NCI-H345 (cell line): ENCODE measurements at regions not wholly inside any gene's neighbourhood (a gene's known extent, or its start where the extent isn't known, plus 50 kb on each side); places are given as distances from the start of the nearest gene placed in this dataset.

Experiments used
- DNase-seq: peaks from one replicate; lab custom pipeline; 2025; lab: John Stamatoyannopoulos, UW

DNA sequence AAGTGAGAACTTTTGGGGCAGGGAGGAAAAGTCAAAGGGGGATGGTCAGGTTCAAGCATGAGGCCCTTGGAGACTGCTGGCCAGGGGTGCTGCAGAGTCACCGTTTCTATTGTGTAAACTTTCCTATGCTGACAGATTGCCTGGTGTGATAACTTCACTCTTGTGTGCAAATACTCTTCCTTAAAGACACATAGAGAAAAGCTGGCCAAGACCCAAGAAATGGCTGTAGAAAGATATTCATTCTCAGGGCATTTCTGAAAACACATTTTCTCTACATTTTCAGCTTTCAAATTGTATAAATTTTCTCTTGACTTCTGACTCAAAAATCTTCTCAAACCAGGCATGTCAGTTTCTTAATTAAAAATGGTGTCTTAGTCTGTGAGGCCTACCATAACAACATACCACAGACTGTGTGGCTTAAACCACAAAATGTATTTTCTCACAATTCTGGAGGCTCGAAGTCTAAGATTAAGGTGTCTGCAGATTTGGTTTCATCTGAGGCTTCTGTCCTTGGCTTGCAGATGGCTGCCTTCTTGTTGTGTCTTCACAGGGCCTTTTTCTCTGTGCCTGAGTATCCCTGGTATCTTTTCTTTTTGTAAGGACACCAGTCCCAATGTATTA, 304.5 kb downstream of the KCNRG start:
- no peak for DNase-seq

DNA sequence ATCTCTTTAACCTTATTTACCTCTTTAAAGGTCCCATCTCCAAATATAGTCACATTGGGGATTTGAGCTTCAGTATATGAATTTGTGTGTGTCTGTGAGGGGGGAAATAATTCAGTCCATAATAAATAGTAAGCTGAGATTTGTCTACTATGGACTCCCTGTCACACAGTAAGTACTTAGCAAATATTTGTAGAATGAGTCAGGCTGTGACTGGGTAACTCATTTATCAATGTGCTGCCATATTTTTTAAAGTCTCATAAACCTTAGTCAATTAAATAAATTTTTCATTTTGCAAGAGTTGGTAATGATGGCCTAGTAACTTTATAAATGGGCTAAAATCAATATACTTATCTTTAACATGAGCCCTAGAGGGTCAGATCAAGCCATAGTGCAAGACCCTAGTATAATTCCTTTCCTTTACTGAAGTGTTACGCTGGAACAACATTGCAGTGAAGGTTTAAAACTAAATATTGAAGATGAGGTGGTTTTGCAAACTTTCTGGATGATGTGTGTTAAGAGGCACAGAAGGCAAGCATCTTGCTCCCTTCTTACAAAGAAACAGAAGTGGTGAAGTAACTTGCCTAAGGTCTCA, 305.1 kb downstream of the KCNRG start:
- no peak for DNase-seq

DNA sequence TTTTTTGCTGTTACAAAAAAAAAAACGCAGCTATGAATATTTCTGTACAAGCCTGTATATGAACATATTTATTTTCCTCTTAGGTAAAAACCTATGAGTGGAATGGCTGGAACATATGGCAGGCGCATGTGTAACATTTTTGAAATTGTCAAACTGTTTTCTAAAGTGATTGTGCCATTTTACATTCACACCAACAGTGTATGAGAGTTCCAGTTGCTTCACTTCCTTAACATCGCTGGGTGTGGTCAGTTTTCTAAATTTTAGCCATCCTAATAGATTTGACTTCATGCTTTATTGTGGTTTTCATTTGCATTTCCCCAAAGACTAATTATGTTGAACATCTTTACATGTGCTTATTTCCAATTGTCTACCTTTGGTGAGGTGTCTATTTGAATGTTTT, 306.8 kb downstream of the KCNRG start:
- no peak for DNase-seq

DNA sequence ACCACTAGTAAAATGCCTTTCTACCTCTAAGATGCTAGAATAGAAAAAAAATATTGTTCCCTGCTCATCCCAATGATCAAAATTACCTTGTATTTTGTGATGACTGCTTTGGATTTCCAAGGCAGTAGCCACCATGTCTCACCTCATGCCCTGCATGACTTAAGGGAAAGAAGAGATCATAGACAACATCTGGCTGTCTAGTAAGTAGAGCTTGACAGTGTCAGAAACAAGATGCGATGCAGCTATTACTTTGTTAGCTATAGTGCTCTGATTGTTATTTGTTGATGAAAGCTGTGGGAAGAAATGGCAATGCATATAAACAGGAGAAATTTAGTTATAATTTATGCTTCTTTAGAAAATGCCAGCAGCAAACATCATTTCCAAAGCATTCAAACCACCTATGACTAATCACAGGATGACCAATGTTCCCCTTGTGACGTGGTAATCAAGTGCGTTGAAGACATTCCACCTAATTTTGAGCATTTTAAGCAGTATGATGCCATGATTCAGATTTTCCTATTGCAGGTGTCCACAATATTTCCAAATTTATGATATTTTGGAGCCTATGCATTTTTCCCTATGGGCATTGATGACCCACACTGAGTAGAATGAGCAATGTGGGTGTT, 308.3 kb downstream of the KCNRG start:
- no peak for DNase-seq

DNA sequence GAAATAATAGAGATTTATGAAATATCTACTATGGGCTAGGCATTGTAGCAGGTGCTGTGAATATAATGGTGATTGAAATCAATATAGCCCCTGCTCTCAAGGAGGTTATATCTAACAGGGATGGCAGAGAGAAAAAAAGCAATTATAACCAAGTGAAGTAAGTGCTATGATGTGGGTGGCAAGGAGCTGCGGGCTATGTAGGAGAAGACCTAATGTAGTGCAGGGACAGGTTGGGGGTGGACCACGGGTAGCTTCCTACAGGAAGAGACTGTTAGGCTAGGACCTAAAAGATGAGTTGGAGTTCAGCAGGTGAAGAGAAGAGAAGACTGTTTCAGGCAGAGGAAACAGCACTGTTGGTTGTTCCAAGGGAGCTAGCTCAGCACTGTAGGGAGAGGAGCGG, 311.0 kb downstream of the KCNRG start:
- no peak for DNase-seq

DNA sequence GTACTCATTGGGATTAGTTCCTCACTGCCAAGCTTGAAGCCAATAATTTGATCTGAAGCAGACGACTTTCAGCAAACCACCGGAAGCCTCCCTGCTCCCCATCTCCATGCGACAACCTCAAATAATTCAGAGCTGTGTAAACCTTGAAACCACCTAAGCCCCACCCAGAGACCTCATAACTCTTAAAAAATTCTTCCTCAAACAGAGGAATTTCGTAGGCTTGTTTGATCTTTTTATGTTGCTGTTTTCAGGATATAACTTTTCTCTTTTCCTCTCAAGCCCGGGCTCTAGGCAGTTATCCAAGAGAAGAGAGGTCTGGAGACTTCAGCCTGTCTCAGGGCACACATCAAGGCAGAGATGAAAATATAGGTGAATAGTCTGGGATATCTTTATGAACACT, 311.6 kb downstream of the KCNRG start:
- DNase-seq, result no peak

DNA sequence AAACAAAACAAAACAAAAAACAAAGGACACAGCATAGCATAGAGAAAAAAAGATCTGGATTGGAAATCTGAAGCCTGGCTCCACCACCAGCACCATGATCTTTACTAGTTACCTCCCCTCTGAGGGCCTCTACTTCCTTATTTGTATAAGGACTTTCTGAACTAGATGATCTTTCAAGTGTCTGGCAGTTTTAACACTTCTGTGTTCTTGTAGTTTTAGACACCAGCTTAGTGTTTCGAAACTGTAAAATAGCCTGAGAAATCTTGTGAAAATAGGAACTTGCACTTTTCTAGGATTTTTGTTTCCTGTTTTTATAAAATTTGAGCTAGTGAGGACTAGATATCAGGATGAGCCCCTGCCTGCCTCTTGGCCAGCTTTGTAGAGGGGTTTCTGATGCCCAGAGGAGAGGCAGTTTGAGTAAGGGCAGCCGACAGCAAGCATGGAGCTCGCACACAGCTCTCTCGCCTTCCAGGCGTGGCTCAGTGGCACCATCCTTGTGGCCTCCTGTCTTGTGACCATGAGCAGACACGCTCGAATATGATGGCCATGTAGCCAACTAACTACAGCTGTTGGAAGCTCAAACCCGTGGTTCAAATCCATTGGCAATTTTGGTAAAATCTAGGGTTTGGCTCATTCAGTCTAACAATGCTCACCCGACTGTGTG, 319.0 kb downstream of the KCNRG start:
- DNase-seq, result no peak

DNA sequence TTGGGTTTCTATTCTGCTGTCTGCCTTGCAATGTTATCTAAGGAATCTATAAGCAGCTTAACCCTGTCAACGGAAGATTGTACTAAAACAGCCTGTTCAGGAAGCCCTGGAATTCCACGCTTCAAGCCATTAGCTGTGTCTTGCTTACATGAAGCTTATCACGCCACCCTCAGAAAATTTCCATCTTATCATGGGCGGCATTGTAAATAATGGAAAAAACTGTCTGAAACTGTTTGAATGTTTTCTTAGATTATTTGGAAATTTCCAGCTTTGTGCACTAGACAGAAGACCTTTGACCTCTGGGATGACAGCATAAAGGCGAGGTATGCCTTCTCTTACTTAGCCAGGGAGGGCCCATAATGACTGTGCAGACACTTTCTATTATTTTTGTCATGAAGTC, 319.7 kb downstream of the KCNRG start:
- DNase-seq, result no peak

DNA sequence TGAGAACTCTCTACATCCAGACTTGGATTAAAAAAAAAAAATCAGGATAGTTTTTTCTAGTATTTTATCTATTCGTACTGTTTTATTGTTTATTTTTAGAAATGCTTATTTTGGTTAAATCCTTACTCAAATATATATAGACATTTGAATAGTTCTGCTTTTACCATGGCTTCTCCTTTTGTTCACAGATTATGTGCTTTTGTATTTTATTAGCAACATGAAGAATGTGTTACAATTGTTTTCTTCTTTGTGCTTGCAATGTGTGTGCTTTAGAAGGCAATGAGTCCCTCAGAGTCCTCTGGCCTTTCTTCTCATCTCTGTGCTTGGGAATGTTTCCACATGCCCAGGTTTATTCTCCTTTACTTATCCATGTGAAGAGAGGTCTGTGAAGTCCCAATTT, 324.0 kb downstream of the KCNRG start:
- DNase-seq, result no peak

DNA sequence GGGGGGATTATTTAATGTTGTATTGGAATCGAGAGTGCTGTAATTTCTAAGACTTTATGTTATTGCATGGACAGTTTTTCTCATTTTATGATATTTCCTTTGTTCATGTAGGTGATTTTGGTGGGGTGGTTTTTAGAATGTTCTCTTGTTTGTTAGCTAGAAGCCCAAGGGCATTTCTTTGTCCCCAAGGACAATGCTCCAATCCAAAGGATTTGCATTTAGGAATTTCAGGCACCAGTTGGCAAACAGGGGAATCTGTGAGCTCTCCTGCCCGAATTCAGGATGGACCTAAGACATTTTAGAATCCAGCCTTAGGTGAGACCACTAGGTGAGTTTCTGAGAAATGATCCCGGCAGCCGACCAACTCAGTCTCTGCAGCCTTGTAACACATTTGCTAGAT, 324.9 kb downstream of the KCNRG start:
- DNase-seq, result no peak

DNA sequence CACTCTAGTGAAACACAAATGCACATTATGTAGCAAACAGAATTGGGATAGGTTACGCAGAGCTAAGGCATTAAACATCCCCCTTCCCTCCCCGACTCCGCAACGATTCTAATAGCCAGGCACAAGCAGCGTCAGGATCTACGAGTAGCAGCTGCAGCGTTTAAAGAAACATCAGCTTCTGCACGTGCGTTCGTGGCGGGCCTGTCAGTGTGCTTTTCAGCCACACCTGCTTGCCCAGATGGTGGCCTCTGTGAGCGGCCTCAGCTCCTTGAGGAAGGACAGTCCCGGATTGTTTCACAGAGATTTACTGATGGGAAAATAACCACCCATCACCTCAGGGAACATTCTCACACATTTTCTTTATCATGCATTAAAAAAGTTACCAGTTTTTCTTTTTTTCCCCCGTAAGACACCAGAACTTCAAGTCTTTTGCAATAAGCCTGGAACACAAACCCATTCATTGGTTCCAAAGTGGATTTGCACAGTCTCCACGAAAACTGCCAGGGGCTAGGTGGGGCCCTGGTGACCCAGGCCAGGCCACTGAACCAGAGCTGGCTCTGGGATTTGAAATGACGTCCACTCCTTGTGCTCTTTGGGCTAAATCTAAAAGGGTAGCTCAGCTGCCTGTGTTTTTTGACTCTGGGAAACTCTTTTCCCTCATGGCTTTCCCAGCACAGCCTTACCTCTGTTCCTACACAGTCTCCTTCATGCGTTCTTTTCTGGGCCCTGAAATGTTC, 325.5 kb downstream of the KCNRG start:
- no peak for DNase-seq

DNA sequence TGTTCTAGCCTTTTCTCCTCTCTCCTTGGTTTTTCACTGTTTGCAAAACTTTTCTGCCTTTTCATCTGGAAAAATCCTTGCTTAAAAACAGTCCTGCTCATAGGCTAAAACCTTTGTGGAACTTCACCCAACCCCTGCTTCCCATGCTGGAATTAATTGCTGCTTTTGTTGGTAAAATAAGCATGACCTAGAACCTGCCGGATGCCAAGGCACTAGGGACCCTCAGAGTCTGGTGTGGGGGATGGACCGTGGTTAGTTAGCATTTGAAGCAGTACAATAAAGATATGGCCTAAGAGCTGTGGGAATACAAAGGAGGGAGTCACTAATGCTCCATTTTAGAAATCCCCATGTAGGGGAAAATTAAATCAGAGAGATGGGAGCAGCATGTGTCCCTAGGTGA, 326.3 kb downstream of the KCNRG start:
- DNase-seq, result no peak

DNA sequence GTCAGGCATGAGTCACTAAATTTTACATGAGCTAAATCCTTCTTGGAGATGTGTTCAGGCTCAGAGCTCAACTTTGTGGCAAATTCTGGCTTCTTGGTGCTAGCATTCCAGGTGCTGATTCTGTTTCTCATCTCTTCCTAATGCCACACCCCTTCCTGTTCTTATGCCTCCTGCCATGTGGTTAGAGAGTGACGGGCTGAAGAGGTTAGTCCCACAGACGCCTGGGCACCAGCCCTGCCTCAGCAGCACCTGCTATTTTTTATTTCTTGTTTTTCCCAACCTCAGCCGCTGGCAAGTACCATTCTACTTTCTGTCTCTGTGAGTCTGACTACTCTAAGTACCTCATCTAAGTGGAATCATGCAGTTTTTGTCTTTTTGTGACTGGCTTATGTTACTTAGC, 329.5 kb downstream of the KCNRG start:
- no peak for DNase-seq

DNA sequence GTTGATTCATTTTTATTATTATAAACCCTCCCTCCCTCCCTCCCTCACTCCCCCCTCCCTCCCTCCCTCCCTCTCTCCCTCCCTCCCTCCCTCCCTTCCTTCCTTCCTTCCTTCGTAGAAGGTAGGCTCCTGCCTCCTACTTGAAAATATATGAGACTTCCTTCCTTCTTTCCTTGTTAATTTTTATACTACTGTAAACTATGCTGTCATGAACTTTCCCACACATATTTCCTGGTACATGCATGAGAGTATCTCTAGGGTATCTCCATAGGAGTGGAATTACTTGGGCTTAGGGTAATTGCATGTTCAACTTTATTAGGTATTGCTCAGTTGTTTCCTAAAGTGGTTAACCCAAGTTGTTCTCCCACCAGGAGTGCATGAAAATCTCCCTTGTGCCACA, 330.6 kb downstream of the KCNRG start:
- no peak for DNase-seq

DNA sequence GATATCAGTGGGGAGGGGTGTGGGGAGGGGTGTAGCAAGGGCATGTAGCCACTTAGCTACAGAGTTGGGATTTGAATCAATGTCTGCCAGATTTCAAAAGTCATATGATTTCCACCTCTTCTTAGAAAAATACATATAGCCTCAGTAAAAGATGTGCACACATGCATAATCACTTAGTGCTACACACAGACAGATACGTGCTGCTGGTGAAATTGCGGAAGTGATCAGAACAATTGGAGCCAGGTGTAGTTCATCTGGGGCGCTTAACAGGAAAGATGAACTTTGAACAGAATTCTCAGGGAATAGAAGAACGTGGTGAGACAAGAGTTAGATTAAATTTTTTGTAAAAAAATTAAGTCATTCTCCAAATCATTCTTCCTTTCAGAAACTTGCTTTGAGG, 333.1 kb downstream of the KCNRG start:
- DNase-seq, result no peak

DNA sequence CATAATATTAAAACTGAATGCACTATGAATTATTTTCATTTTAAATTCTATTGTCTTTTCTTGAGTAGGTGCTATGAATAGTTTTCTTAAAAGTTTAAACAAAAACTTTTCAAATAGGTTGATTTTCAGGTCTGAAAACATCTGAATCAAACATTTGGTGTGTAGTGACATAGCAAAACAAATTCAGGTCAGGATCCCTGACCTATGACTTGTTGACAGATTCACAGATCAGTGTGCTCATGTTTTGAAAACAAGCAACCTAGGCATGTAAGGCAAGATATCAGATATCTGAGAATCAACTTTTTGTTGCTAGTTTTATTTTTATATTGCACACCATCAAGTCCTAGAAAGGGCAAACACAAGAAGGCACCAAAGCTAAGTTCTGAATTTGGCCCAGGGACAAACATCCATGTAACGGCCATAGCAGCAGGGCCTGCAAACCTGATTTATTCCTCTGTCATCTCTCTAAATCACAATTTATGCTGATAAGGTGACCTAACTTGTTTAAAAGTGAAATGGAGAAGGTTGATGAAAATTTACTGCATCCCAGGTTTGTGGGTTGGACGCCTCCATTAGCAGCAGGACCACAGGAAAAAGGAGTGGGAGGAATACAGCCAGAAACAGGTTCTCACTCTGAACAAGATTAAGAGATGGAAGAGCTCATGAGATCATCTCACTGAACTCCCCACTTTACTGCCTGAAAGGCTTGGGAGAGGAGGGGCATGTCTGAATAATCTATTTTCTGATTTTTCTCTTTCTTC, 337.7 kb downstream of the KCNRG start:
- no peak for DNase-seq

DNA sequence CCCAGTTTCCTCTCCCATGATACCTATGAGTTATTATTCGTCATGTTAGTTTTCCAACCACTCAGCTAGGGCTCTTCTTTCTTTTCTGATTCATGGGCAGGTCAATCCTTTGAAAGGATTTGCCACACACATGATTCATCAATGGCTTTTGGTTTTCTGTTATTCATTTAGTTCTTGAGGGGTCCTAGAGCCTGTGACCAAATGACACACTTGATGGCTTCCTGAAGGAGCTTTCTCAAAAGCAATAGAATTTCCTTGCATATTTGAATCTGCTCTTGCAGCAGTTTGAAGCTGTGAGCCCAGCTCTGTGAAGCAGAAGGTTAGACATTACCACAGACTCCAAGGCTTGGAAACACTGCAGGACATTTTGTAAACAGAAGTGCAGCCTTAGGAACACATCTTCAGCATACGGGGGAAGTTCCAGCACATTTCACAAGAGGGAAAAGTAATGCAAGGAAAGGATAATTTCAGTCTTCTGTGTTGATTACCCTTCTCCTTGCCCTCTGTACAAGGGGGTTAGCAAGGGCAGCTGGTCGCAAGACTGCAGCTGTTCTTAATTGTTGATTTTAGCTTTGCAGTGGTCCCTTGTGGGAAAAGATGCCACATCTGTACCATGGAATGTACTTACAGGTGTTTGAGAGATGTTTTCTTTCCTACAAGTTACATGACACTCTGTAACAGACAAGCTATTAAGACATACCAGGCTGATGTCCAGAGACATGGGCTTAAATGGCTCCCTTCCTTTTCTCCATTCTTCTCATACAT, 338.6 kb downstream of the KCNRG start:
- no peak for DNase-seq

DNA sequence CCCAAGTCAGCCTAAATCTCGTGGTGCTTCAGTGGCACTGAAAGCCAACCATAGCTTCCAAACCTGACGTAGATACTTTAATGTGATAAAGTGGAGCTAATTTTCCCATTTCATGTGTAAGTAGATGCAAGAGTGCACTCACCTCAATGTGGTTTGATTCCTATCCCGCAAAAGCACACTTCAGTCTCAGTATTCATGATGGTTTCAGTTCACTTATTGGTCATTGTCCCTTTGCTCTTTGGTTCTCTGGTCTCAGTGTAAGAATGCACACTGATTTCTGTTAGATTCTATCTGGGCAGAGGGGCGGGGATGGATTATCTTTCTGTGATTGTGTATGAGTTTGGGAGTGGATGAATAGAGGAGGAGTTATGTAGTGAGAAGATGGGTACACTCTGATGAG, 340.6 kb downstream of the KCNRG start:
- no peak for DNase-seq

DNA sequence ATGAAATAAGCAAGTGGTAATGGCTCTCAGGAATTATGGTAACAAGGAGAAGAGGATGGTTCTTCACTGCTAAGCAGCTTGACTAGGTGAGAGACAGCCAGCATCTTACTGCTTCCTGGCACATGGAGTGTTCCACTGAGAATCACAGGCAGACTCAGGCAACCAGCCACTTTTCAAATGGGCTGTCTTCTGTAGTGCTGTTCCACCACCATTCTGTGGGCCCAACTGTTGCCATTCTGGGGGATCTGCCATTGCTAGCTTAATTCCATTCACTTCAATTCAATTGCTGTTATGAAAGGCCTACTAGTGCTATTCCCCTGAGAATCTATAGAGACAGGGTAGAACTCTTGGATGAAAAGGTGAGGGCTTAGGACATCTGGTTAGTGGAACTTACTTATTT, 341.9 kb downstream of the KCNRG start:
- DNase-seq, result no peak

DNA sequence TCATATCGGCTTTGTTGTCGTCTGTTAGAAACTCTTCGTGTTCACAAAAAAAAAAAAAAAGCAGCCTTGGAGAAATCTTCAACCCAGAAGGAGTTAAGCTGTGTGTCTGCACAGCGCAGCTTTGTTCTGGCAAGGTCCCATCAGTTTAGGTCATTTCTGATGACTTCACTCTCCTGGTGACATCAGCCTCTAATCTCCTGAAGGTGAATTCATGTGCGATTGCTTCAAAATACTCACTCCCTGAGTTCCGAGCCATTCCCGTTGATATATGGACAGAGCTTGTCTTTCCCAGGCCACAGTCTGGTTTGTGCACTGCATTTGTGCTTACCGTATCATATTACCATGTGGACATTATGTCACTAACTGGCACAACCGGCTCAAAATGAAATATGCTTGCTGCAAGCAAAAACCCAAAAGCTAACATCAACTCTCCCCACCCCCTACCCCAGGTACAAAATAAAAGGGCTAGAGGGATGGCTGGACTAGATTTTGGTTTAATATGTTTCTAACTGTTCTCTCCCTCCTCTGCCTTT, 342.4 kb downstream of the KCNRG start:
- peak; percentile 21 for DNase-seq
